Mesothelial cell of epicardium (in vitro differentiated cells): ENCODE measurements at regions not wholly inside any gene's neighbourhood (a gene's known extent, or its start where the extent isn't known, plus 50 kb on each side); places are given as distances from the start of the nearest gene placed in this dataset.

ENCODE experiments used
- DNase-seq, 2 experiments: peaks; one replicate each; pipeline ENCODE4 v3.0.0; 2021; ENCODE audit warnings: low spot score in 2 of 2; ENCODE audit not compliant: unreplicated experiment in 2 of 2
- H3K27ac Mint-ChIP-seq: 2 replicates; pipeline ENCODE4 v1.8.0; 2021; ENCODE audit warnings: mixed read lengths
- H3K27me3 Mint-ChIP-seq: 2 replicates; pipeline ENCODE4 v1.8.0; 2021; ENCODE audit warnings: low read depth, mixed read lengths
- H3K36me3 Mint-ChIP-seq: 2 replicates; pipeline ENCODE4 v1.8.0; 2021; ENCODE audit warnings: mixed read lengths
- H3K4me1 Mint-ChIP-seq: 2 replicates; pipeline ENCODE4 v1.8.0; 2021; ENCODE audit warnings: mixed read lengths
- H3K4me3 Mint-ChIP-seq: 2 replicates; pipeline ENCODE4 v1.8.0; 2021; ENCODE audit warnings: mild to moderate bottlenecking, moderate library complexity, mixed read lengths
- H3K9me3 Mint-ChIP-seq: 2 replicates; pipeline ENCODE4 v1.8.0; 2021; ENCODE audit warnings: mixed read lengths
- TF ChIP-seq, protein P1 (sequence below): fragments of 200-600 bp; sonication (generic); IDR thresholded peaks from one replicate; pipeline ENCODE4 v1.5.0; 2021; ENCODE audit warnings: antibody characterized with exemption; ENCODE audit not compliant: unreplicated experiment

DNA sequence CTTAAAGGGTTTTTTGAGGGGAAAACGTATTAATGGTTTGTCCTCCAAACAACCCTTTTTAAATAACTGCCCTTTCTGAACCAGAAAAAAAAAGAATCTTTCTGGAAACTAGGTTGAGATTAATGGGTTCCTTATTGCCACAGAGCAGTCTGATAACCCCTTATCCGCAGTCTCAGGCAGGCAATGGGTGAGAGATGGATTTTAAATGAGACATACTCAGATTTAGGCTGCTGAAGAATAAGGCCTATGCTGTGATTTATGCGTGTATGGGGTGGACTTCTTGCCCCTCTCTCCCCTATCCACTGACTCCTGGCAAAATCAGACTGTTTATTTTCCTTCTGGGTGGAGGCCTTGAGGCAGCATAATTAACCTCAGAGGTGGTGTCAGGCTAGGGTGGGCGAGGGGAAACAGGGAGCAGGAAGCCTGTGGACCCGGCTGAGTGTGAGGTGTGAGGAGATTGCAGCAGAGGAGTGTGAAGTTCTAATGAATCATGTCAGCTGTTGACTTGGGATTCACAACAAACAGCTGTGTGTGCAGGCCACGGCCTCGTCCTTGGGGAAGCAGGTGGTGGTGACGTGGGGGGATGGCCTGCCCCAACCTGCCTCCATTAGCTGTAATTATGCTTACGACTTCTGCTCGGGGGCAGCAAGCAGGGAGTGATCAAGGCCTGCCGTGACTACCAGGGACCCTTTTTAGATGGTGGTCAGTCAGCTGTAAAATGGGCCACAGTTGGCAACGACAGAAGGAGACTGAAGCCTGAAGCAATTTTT, 196.4 kb downstream of the SEMA6A start:
- H3K9me3 Mint-ChIP-seq: peaks cover 5% of the 10 kb centered on the region
- H3K27me3 Mint-ChIP-seq: no peaks in the 10 kb centered on the region
- no peak for DNase-seq
- H3K4me3 Mint-ChIP-seq: no peak overlapping the region
- H3K27ac Mint-ChIP-seq: no peak overlapping the region
- peaks cover 29% of the 10 kb centered on the region for H3K4me1 Mint-ChIP-seq
- no peaks in the 10 kb centered on the region for H3K36me3 Mint-ChIP-seq
- TF ChIP-seq, protein P1, sequence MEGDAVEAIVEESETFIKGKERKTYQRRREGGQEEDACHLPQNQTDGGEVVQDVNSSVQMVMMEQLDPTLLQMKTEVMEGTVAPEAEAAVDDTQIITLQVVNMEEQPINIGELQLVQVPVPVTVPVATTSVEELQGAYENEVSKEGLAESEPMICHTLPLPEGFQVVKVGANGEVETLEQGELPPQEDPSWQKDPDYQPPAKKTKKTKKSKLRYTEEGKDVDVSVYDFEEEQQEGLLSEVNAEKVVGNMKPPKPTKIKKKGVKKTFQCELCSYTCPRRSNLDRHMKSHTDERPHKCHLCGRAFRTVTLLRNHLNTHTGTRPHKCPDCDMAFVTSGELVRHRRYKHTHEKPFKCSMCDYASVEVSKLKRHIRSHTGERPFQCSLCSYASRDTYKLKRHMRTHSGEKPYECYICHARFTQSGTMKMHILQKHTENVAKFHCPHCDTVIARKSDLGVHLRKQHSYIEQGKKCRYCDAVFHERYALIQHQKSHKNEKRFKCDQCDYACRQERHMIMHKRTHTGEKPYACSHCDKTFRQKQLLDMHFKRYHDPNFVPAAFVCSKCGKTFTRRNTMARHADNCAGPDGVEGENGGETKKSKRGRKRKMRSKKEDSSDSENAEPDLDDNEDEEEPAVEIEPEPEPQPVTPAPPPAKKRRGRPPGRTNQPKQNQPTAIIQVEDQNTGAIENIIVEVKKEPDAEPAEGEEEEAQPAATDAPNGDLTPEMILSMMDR: no peak

DNA sequence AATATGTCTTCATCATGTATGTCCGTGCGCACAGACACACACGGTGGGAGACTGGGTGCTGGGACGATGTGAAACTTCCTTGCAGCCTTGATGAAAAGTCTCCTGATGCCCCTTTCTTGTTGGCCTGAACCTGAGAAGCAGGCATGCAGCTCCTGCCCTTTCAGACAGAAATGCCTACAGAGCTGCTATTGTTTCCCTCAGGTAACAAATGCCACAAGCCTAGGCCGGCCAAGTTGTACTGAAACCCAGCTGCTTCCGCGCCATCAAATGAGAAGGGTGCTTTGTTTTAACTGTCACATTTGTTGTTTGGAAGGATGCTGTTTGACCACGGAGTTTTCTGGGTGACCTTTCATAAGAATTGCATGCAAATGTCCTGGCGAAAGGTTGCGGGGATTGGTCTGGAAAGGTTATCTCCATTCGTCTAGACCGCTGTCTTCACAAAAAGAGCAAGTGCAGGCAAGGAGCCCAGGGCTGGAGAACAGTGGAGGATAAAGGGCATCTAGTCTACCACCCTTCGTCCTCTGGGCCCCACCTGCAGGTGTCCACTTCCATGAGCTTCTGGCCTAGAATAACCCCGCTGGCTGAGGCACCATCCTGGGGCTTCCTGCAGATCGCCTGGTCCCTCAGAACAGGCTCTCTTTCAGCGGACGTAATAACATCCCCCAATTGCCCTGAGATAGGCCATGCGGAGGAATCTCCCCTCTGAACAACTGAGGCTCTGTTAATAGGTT, 197.2 kb downstream of the SEMA6A start:
- Mint-ChIP-seq H3K9me3 (peaks cover 5% of the 10 kb centered on the region), H3K4me1 (peaks cover 24% of the 10 kb centered on the region), H3K27me3 (no peaks in the 10 kb centered on the region), H3K4me3 (no peak overlapping the region), H3K36me3 (no peaks in the 10 kb centered on the region), H3K27ac (no peak overlapping the region)
- TF ChIP-seq, protein P1: no peak
- DNase-seq: no peak

DNA sequence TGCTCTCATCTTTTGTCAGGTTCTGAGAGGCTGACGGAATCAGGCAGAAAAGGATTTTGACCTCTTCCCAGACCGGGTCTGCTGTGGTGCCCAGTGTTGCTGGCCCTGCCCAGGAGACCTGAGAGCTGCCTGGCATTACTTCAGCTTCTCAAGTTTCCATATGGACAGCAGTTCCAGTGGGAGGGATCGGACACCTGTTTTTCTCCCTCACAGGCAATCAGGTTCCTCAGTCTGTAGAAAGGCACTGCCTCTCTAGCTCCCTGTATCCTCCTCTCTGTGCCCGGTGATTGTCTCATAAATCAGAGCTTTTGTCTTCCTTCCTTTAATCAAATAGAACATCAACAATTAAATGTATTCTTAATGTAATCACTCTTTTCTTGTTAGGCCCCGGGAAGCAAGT, 198.7 kb downstream of the SEMA6A start:
- no peaks in the 10 kb centered on the region for H3K36me3 Mint-ChIP-seq
- H3K27ac Mint-ChIP-seq: peak overlapping the region; percentile 23
- peaks cover 30% of the 10 kb centered on the region for H3K4me1 Mint-ChIP-seq
- H3K4me3 Mint-ChIP-seq: no peak overlapping the region
- no peaks in the 10 kb centered on the region for H3K27me3 Mint-ChIP-seq
- TF ChIP-seq, protein P1: no peak
- no peak for DNase-seq
- H3K9me3 Mint-ChIP-seq: peaks cover 5% of the 10 kb centered on the region

DNA sequence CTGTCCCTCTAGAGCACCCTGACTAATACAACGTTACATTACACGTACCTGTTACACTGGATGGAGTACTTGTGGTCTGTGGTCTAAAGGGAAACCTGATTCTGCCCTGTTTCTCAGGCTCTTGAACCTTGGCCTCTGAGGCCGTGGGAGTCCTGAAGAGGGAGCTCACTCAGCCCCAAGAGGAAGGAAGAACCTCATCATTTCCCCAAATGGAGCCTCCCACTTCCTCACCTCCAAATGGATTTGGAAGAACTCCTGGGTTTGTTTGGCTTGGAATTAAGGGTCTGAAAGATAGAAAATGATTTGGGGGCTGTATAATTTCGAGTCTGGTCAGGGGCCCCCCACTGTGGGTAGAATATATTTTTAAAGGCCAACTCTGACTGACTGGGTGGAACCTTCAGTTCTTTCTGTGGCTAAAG, 200.2 kb downstream of the SEMA6A start:
- Mint-ChIP-seq H3K27me3 (no peaks in the 10 kb centered on the region), H3K9me3 (peaks cover 5% of the 10 kb centered on the region), H3K4me1 (peaks cover 36% of the 10 kb centered on the region), H3K4me3 (no peak overlapping the region), H3K27ac (no peak overlapping the region), H3K36me3 (no peaks in the 10 kb centered on the region)
- TF ChIP-seq, protein P1: no peak
- DNase-seq: no peak

DNA sequence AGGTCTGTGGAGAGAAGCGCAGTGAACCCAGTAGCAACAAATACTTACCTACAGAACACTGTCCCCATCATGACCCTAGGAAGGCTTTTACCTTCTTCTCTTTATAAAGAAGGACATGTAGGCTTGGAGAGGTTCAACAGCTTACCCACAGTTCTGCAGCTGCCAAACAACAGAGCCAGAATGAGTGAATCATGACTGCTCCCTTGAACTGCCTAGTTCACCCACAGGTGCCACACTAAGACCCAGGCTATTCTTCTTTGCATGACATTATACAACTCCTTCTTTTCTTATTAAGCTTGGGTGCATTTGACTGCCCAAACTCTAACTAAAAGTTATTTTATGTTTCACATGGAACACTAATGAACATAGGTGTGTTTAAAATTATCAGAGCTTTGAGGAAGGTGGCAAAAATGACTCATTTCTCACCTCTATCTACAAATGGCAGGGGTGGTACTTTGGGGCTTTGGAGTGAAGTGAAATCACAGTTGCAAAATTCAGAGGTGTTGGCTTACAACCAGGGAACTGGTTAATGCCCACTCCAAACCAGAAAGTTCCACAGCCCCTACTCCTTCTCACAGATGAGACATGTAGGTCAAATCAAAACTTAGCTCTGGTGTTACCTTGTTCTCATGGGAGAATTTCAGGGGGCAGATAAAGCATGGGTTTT, 201.6 kb downstream of the SEMA6A start:
- TF ChIP-seq, protein P1: no peak
- Mint-ChIP-seq H3K9me3 (peaks cover 5% of the 10 kb centered on the region), H3K4me1 (peaks cover 24% of the 10 kb centered on the region), H3K36me3 (no peaks in the 10 kb centered on the region), H3K27me3 (no peaks in the 10 kb centered on the region), H3K27ac (no peak overlapping the region), H3K4me3 (no peak overlapping the region)
- no peak for DNase-seq
